Gastroesophageal sphincter (tissue), 4 donors: ENCODE measurements at regions not wholly inside any gene's neighbourhood (a gene's known extent, or its start where the extent isn't known, plus 50 kb on each side); places are given as distances from the start of the nearest gene placed in this dataset.

Experiments used
- ATAC-seq: fragments of 150-250 bp; one replicate; pipeline ENCODE4 v1.9.1; 2016; ENCODE audit warnings: mild to moderate bottlenecking, moderate library complexity
- H3K27ac ChIP-seq, 4 donors: fragments of 200-600 bp; sonication (generic) in 3 of 4; 1 replicate in 3 of 4; 2 replicates in 1 of 4; pipeline ENCODE4 v1.5.1; 2016 to 2019
- H3K27me3 ChIP-seq: fragments of 200-600 bp; sonication (generic); one replicate; pipeline ENCODE4 v1.5.1; 2019
- H3K36me3 ChIP-seq, 2 donors: fragments of 200-600 bp; sonication (generic); one replicate each; pipeline ENCODE4 v1.5.1; 2019; ENCODE audit warnings: control low read depth in 1 of 2
- H3K4me1 ChIP-seq, 3 donors: fragments of 200-600 bp; sonication (generic); 1 replicate in 2 of 3; 2 replicates in 1 of 3; pipeline ENCODE4 v1.5.1; 2016 to 2019; ENCODE audit warnings: control low read depth in 2 of 3
- H3K4me3 ChIP-seq, 2 donors: fragments of 200-600 bp; sonication (generic); one replicate each; pipeline ENCODE4 v1.5.1; 2019; ENCODE audit warnings: mild to moderate bottlenecking in 1 of 2, moderate library complexity in 1 of 2
- H3K9me3 ChIP-seq, 3 donors: fragments of 200-600 bp; sonication (generic); one replicate each; pipeline ENCODE4 v1.5.1; 2017 to 2019; ENCODE audit warnings: control low read depth in 2 of 3
- EP300 ChIP-seq: sonication (generic); formaldehyde crosslinking; IDR thresholded peaks from one replicate; pipeline ENCODE4 v1.6.1; 2017; ENCODE audit warnings: antibody characterized with exemption, mild to moderate bottlenecking
- POLR2A ChIP-seq, 2 donors: fragments of 450-650 bp; IDR thresholded peaks; one replicate each; pipeline ENCODE4 v1.6.1; 2017; ENCODE audit warnings: antibody characterized with exemption in 2 of 2, mild to moderate bottlenecking in 2 of 2, moderate library complexity in 1 of 2
- POLR2AphosphoS5 ChIP-seq: sonication (generic); formaldehyde crosslinking; IDR thresholded peaks from one replicate; pipeline ENCODE4 v1.6.1; 2017; ENCODE audit warnings: antibody characterized with exemption
- WGBS, 2 donors: methylation state at CpG; one replicate each; pipeline ENCODE4 v1.1.5; 2018; ENCODE audit warnings: low coverage in 1 of 2; 5-methylcytosine and 5-hydroxymethylcytosine counted together
- TF ChIP-seq, protein P1 (sequence below), 4 experiments: fragments of 200-600 bp in 2 of 4; fragments of 450-650 bp in 2 of 4; sonication (generic) in 1 of 4; IDR thresholded peaks; one replicate each; pipeline ENCODE4 v1.5.1; 2017 to 2019; ENCODE audit warnings: antibody characterized with exemption in 4 of 4, mild to moderate bottlenecking in 2 of 4, moderate library complexity in 2 of 4

DNA sequence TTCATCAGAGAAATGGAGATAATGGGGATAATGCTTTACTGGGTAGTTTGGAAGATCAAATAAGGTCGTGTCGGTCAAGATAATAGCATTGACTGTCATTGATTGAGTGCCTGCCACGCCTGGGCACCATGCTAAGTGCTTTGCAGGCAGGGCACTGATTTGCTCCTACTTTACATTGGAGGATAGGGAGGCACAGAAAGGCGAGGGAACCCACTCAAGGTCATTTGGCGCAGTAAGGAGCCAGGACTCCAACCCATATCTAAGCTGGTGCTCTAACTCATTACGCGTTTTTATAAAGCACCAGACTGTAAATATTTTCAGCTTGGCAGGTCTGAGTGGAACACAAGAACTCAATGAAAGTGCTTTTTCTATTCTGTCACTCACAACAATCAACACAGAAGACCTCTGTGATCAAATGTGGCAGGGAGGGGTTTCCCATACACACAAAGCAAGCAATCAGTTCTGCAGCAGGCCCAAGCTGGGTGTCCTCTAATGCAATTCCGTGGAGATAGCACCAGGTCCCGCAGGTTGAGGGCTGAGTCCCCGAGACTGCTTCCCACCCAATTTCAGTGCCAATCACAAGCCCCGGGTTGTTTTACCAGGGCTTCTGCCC lies 373.6 kb downstream of the CDH26 start:
- WGBS, 2 donors, result 63 to 95% methylated on average over 3 to 9 of the region's 11 CpGs
- H3K27ac ChIP-seq, result no peak overlapping the region

DNA sequence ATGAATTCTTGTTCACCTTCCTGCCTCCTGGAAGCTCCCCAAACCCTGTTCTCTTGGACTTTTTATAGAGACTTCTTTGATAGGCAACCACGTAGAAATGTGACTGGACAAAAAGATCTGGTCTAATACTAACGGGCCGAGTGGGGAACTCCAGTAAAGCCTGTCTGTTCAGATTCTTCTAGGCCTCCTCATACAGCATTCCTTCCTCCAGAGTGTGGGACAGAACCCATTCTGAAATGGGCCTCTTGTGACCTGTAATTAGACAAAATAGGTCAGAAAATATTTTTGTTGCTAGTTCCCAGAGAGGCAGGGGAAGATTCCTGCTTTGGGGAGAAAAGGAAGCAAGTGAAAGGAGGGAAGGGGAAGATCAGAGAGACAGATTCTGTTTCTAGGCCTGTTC lies 374.3 kb downstream of the CDH26 start:
- Histone ChIP-seq H3K36me3 (no peaks in the 10 kb centered on the region), H3K27me3 (no peaks in the 10 kb centered on the region), H3K4me1 (no peaks in the 10 kb centered on the region), H3K9me3 (no peaks in the 10 kb centered on the region), H3K4me3 (no peak overlapping the region), H3K27ac (no peak overlapping the region)
- 43% methylated on average over 1 of the region's 3 CpGs; no CpG with 5 or more reads in 1 of the 2 donors for WGBS, 2 donors
- TF ChIP-seq EP300, result no peak
- no peak for TF ChIP-seq POLR2AphosphoS5
- TF ChIP-seq POLR2A (IDR thresholded peaks at IDR 0.05), result no peak
- TF ChIP-seq, protein P1, sequence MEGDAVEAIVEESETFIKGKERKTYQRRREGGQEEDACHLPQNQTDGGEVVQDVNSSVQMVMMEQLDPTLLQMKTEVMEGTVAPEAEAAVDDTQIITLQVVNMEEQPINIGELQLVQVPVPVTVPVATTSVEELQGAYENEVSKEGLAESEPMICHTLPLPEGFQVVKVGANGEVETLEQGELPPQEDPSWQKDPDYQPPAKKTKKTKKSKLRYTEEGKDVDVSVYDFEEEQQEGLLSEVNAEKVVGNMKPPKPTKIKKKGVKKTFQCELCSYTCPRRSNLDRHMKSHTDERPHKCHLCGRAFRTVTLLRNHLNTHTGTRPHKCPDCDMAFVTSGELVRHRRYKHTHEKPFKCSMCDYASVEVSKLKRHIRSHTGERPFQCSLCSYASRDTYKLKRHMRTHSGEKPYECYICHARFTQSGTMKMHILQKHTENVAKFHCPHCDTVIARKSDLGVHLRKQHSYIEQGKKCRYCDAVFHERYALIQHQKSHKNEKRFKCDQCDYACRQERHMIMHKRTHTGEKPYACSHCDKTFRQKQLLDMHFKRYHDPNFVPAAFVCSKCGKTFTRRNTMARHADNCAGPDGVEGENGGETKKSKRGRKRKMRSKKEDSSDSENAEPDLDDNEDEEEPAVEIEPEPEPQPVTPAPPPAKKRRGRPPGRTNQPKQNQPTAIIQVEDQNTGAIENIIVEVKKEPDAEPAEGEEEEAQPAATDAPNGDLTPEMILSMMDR (IDR thresholded peaks at IDR 0.05), result no peak
- ATAC-seq, result no peak

More for the DNA sequence above, 373.6 kb downstream of the CDH26 start:
- Histone ChIP-seq H3K9me3 (no peaks in the 10 kb centered on the region), H3K4me1 (no peaks in the 10 kb centered on the region), H3K4me3 (no peak overlapping the region), H3K36me3 (no peaks in the 10 kb centered on the region), H3K27me3 (peaks cover 4% of the 10 kb centered on the region)
- no peak for TF ChIP-seq POLR2A (IDR thresholded peaks at IDR 0.05)
- TF ChIP-seq POLR2AphosphoS5, result no peak
- TF ChIP-seq, protein P1 (IDR thresholded peaks at IDR 0.05), result no peak
- no peak for TF ChIP-seq EP300
- no peak for ATAC-seq

GRCh38 chr20:60334911-60335310 lies 376.7 kb downstream of the CDH26 start:
- H3K4me1 ChIP-seq, result no peaks in the 10 kb centered on the region
- no peak overlapping the region for H3K4me3 ChIP-seq
- H3K27me3 ChIP-seq, result no peaks in the 10 kb centered on the region
- 85 to 88% methylated on average over 1 to 3 of the region's 3 CpGs for WGBS, 2 donors
- no peak overlapping the region for H3K27ac ChIP-seq
- no peaks in the 10 kb centered on the region for H3K36me3 ChIP-seq
- H3K9me3 ChIP-seq, result no peaks in the 10 kb centered on the region
- no peak for ATAC-seq
- TF ChIP-seq, protein P1 (IDR thresholded peaks at IDR 0.05), result no peak
- TF ChIP-seq POLR2A (IDR thresholded peaks at IDR 0.05) (no peak), EP300 (no peak), POLR2AphosphoS5 (no peak)

GRCh38 chr20:60338556-60338955 lies 380.3 kb downstream of the CDH26 start:
- WGBS, 2 donors, result 82 to 91% methylated on average over 2 to 7 of the region's 8 CpGs
- Histone ChIP-seq H3K4me1 (no peaks in the 10 kb centered on the region), H3K9me3 (peaks cover 0 to 10% (median 0%) of the 10 kb centered on the region in 3 donors), H3K4me3 (no peak overlapping the region), H3K27ac (no peak overlapping the region), H3K27me3 (no peaks in the 10 kb centered on the region), H3K36me3 (no peaks in the 10 kb centered on the region)
- TF ChIP-seq, protein P1 (IDR thresholded peaks at IDR 0.05), result no peak
- ATAC-seq, result no peak

DNA sequence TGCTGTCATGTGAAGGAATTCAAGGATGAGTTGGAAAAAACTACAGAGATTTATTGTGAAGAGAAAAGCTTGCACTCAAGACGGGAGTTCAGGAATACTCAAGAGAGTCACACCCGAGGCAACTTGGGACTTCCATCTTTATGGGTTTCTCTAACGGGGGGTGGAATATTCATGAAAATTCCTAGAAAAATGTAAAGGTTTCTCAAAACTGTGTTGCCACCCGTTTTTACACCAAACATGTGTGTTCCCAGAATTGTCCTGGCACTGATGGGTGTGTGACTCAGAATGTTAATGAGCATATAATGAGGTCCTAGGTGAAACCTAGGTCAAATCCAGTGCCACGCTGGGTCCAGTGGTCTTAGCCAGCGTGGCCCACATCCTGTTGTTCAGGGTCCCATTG lies 381.5 kb downstream of the CDH26 start:
- no peak overlapping the region for H3K27ac ChIP-seq
- H3K4me1 ChIP-seq, result no peaks in the 10 kb centered on the region
- ATAC-seq, result no peak
- no peak overlapping the region for H3K4me3 ChIP-seq
- 76 to 82% methylated on average over 2 to 6 of the region's 6 CpGs for WGBS, 2 donors
- peaks cover 0 to 10% (median 0%) of the 10 kb centered on the region in 3 donors for H3K9me3 ChIP-seq
- no peaks in the 10 kb centered on the region for H3K27me3 ChIP-seq
- TF ChIP-seq, protein P1 (IDR thresholded peaks at IDR 0.05), result no peak
- TF ChIP-seq POLR2A (IDR thresholded peaks at IDR 0.05) (no peak), POLR2AphosphoS5 (no peak), EP300 (no peak)
- no peaks in the 10 kb centered on the region for H3K36me3 ChIP-seq
